HS-5 (cell line): ENCODE measurements at regions not wholly inside any gene's neighbourhood (a gene's known extent, or its start where the extent isn't known, plus 50 kb on each side); places are given as distances from the start of the nearest gene placed in this dataset.

ENCODE experiments used
- DNase-seq: peaks from one replicate; pipeline ENCODE4 v3.0.0-alpha.2; 2012; ENCODE audit warnings: low read depth

GRCh38 chr5:71865665-71866320 lies 146.7 kb downstream of the CARTPT start:
- no peak for DNase-seq

GRCh38 chr5:71872311-71872864 lies 153.3 kb downstream of the CARTPT start:
- no peak for DNase-seq

- DNase-seq = no peak
Measured at GRCh38 chr5:71873191-71873591, 154.1 kb downstream of the CARTPT start.

- DNase-seq = no peak
Measured at GRCh38 chr5:71874521-71874920, 155.4 kb downstream of the CARTPT start.

GRCh38 chr5:71877511-71877910 lies 158.4 kb downstream of the CARTPT start:
- DNase-seq = no peak

GRCh38 chr5:71880536-71880935 lies 161.5 kb downstream of the CARTPT start:
- DNase-seq = no peak

GRCh38 chr5:71882826-71883741 lies 164.0 kb downstream of the CARTPT start:
- no peak for DNase-seq

- no peak for DNase-seq
Measured at GRCh38 chr5:71883742-71884103, 164.6 kb downstream of the CARTPT start.

GRCh38 chr5:71884926-71885325 lies 165.9 kb downstream of the CARTPT start:
- DNase-seq = no peak

GRCh38 chr5:71886406-71886805 lies 167.3 kb downstream of the CARTPT start:
- no peak for DNase-seq

GRCh38 chr5:71887680-71888079 lies 168.6 kb downstream of the CARTPT start:
- DNase-seq = peak; percentile 70

- DNase-seq = no peak
Measured at GRCh38 chr5:71891406-71891805, 172.3 kb downstream of the CARTPT start.

- no peak for DNase-seq
Measured at GRCh38 chr5:71891856-71892255, 172.8 kb downstream of the CARTPT start.

GRCh38 chr5:71892641-71893365 lies 173.7 kb downstream of the CARTPT start:
- no peak for DNase-seq

GRCh38 chr5:71893451-71893850 lies 174.4 kb downstream of the CARTPT start:
- no peak for DNase-seq

GRCh38 chr5:71894091-71894490 lies 175.0 kb downstream of the CARTPT start:
- no peak for DNase-seq

- no peak for DNase-seq
Measured at GRCh38 chr5:71895546-71895945, 176.5 kb downstream of the CARTPT start.

GRCh38 chr5:71899865-71900342 lies 180.8 kb downstream of the CARTPT start:
- DNase-seq = peak; percentile 60

- no peak for DNase-seq
Measured at GRCh38 chr5:71903808-71904207, 184.7 kb downstream of the CARTPT start.

GRCh38 chr5:71904852-71905251 lies 185.8 kb downstream of the CARTPT start:
- no peak for DNase-seq

- no peak for DNase-seq
Measured at GRCh38 chr5:71905834-71906711, 187.0 kb downstream of the CARTPT start.
